ENCODE measurements at regions not wholly inside any gene's neighbourhood (a gene's known extent, or its start where the extent isn't known, plus 50 kb on each side); places are given as distances from the start of the nearest gene placed in this dataset.

- H4K8ac ChIP-seq (ENCODE audit: extremely low read depth, insufficient read depth, low read length), result no peak overlapping the region
- H2BK120ac ChIP-seq (replicated peaks; ENCODE audit: low read depth, low read length), result no peak overlapping the region
- H3K27me3 ChIP-seq (replicated peaks in 1 of 4; ENCODE audit: control insufficient read depth in 3 of 4, extremely low read depth in 1 of 4, insufficient read depth in 3 of 4, low read length in 3 of 4), result no peaks in the 10 kb centered on the region
- H2BK12ac ChIP-seq (ENCODE audit: low read depth, low read length), result no peak overlapping the region
- no peak for DNase-seq (ENCODE audit: low read depth in 1 of 2, low spot score in 2 of 2)
- H3K4me3 ChIP-seq (ENCODE audit: extremely low read depth in 1 of 4, insufficient read depth in 2 of 4, low read depth in 3 of 4, low read length in 4 of 4), result no peak overlapping the region
- peaks cover 0 to 7% (median 4%) of the 10 kb centered on the region in 4 experiments; a peak in 3 of 7 replicates for H3K4me1 ChIP-seq (replicated peaks in 1 of 4; ENCODE audit: control insufficient read depth in 3 of 4, insufficient read depth in 4 of 4, low read length in 3 of 4)
- H3K14ac ChIP-seq (ENCODE audit: insufficient read length), result no peak overlapping the region
- no peak overlapping the region for H2AFZ ChIP-seq (ENCODE audit: low read length)
- CTCF ChIA-PET (ENCODE audit: partially characterized antibody), result no interaction called here
- H3K9me3 ChIP-seq (ENCODE audit: insufficient read depth in 2 of 2, low read depth in 1 of 2, low read length in 1 of 2), result no peaks in the 10 kb centered on the region
- H3K56ac ChIP-seq (replicated peaks; ENCODE audit: insufficient read length, low read depth, low read length), result no peak overlapping the region
- no peaks in the 10 kb centered on the region for H3K79me2 ChIP-seq (ENCODE audit: control insufficient read depth in 1 of 2, insufficient read depth in 2 of 2, low read length in 2 of 2)
- no peaks in the 10 kb centered on the region for H4K20me1 ChIP-seq (replicated peaks in 1 of 2; ENCODE audit: control insufficient read depth in 1 of 2, insufficient read depth in 2 of 2, low read length in 2 of 2)
- H2BK5ac ChIP-seq (ENCODE audit: low read depth, low read length), result no peak overlapping the region
- H3K4ac ChIP-seq (replicated peaks; ENCODE audit: insufficient read length, low read depth, low read length), result no peak overlapping the region
- no peak overlapping the region for H4K91ac ChIP-seq (replicated peaks; ENCODE audit: insufficient read length, low read length)
- H3K4me2 ChIP-seq (ENCODE audit: insufficient read depth in 1 of 2, low read depth in 2 of 2, low read length in 2 of 2), result no peak overlapping the region
- no peak overlapping the region for H2BK15ac ChIP-seq (ENCODE audit: low read length)
- H3K23me2 ChIP-seq (ENCODE audit: low read depth, low read length), result no peaks in the 10 kb centered on the region
- no peak overlapping the region for H4K5ac ChIP-seq (ENCODE audit: insufficient read length, low read depth, low read length)
- no peaks in the 10 kb centered on the region for H3K79me1 ChIP-seq (ENCODE audit: low read depth, low read length)
- FAIRE-seq, result no peak
- H3K18ac ChIP-seq (ENCODE audit: extremely low read depth, low read length), result no peak overlapping the region
- no peaks in the 10 kb centered on the region for H3K36me3 ChIP-seq (ENCODE audit: control insufficient read depth in 2 of 4, insufficient read depth in 4 of 4, low read length in 3 of 4)
- no peak overlapping the region for H2AK5ac ChIP-seq (ENCODE audit: low read depth, low read length)
- 67% methylated on average over 1 of the region's 1 CpG; no CpG with 5 or more reads in 1 of the 2 experiments for WGBS, 2 experiments (ENCODE audit: extremely low coverage in 1 of 2, insufficient coverage in 1 of 2, insufficient read length in 1 of 2, insufficient replicate concordance in 2 of 2, low coverage in 1 of 2, low lambda C conversion rate in 2 of 2, missing lambda C conversion rate in 1 of 2)
- H3K27ac ChIP-seq (ENCODE audit: low read depth, low read length), result no peak overlapping the region
- no peak overlapping the region for H2BK20ac ChIP-seq (ENCODE audit: low read length)
- no peak overlapping the region for H3K9ac ChIP-seq (replicated peaks in 1 of 4; ENCODE audit: extremely low read depth in 1 of 4, low read depth in 3 of 4, low read length in 3 of 4)
- no peak for TF ChIP-seq RBBP5 (IDR thresholded peaks at IDR 0.05; ENCODE audit: borderline replicate concordance, low read depth, low read length)
- TF ChIP-seq TCF12 (IDR thresholded peaks at IDR 0.05; ENCODE audit: low read depth, low read length), result no peak
- no peak for TF ChIP-seq CHD2 (IDR thresholded peaks at IDR 0.05; ENCODE audit: low read length)
- TF ChIP-seq SAP30 (IDR thresholded peaks at IDR 0.05; ENCODE audit: insufficient read depth, insufficient replicate concordance, low read length), result no peak
- no peak for TF ChIP-seq KDM1A (IDR thresholded peaks at IDR 0.05; ENCODE audit: borderline replicate concordance, low read length)
- no peak for TF ChIP-seq MAX (IDR thresholded peaks at IDR 0.05)
- TF ChIP-seq TAF1 (IDR thresholded peaks at IDR 0.05; ENCODE audit: low read depth, low read length), result no peak
- no peak for TF ChIP-seq HDAC6 (IDR thresholded peaks at IDR 0.05; ENCODE audit: low read depth, low read length)
- TF ChIP-seq NANOG (IDR thresholded peaks at IDR 0.05; ENCODE audit: insufficient read depth, low read depth, low read length, poor library complexity, severe bottlenecking), result no peak
- TF ChIP-seq EZH2 (IDR thresholded peaks at IDR 0.05; ENCODE audit: low read depth, low read length, severe bottlenecking), result no peak
- POLR2A ChIA-PET (ENCODE audit: partially characterized antibody), result no interaction called here
- no peak overlapping the region for H3K23ac ChIP-seq (ENCODE audit: insufficient read length)
These were observed 706.4 kb upstream of the NR2F2 start for GRCh38 chr15:95624100-95624499.

Data from H1 (cell line).